Nucleus accumbens (tissue), 56 donors: ENCODE measurements at regions not wholly inside any gene's neighbourhood (a gene's known extent, or its start where the extent isn't known, plus 50 kb on each side); places are given as distances from the start of the nearest gene placed in this dataset.

ENCODE experiments used
- DNase-seq, 56 donors: peaks; one replicate each; lab custom pipeline; 2025; lab: John Stamatoyannopoulos, UW

DNA sequence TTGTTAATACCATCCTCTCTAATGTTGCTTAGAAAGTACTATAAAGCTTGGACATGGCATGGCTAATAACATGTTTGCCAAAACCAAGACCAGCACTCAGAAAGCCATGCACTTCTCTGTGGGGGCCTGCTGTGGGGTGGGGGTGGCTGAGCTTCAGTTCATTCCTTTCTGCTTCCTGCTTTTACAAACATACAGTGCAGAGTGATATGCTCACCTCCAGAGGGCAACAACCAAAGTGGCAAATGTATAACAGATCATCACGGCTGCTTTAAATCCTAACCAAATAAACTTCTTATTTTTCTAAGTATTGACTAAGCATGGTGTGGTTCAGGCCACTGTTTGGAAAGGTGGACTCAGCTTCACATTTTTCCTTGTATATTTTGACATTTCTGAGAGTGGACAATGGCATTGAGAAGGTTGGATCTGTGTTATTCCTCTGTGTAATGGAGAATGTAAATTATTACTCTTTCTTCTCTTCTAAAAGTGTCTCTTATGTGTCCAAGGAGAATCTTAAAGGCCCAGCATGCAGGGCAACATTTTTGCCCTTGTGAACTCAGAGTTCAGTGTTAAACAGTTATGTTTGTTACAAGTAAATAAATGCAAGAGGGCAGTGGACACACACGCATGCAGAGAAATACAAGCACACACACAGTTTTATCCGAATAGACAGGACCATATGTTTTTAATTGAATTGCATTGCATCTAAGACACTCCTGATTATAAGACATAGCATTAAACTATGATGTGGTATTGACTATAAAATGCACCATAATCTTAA, 186.1 kb downstream of the HERPUD2 start:
- no peak for DNase-seq

DNA sequence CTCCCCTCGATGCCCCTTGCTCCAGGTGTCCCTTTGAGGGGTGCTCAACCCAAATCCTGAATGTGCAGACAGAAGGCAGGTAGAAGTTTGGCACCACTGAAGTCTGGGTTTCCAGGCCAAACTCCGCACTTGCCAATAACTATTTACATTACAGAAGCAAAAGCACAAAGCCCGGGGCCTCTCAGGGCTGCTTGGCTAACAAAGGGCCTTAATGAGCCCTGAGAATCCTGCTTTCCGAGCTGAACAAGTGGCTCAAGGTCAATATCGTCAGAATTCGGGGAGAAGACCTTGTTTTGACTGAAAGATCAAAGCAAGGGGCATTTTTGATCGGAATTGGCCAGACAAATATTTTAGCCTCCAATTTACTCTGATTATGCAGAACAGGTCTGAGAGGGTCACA, 189.9 kb downstream of the HERPUD2 start:
- no peak for DNase-seq

DNA sequence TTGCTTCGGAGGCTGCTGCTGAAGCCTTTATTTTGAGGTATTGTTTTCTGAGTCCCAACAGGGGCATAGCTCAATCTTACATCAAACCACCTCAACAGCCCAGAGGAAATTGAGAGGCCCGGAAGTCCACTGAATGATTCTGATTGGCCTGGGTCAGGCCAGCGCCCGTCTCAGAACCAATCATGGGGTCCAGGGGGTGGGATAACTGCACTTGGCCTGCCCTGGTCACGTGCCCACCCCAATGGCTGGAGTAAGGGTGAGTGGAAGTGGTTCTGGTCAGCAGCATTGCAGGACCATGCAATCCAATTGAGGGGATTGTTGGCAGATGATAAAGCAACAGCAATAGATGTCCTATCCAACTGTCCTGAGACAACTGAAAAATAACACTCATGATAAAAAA, 190.6 kb downstream of the HERPUD2 start:
- no peak for DNase-seq

DNA sequence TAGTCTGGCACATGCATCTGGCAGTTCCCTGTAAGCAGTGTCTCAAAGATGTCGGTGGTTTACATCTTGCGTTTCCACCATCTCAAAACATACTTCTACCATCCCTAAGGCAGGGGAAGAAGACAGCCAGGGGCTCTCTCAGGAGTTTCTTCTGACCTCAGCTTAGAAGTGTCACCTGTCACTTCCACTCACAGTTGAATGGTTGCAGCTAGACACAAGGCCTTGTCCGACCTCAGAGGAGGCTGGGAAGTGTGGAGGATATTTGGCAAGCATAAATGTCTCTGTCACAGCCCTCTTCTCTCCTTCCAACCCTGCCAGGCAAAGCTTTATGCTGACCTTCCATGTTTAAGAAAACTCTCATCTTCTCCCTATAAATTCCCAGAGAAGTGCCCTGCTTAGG, 193.3 kb downstream of the HERPUD2 start:
- no peak for DNase-seq

DNA sequence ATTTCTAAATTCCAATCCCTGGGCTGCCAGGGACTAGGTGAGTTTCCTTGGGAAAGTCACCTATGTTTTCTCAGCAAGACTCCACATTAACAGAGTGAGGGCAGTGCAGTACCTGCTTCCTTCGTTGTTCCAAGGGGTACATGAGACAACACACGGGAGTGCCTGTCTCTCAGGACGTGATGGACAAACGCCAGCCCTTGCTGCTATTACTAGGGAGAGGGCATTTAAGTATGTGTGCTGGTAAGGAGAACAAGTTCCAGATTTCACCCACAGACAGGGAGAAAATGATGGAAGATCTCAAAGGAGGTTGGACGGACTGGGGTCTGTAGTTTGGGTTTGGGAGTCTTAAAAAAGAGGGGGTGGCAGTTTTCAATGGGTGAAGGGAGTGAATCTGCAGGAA, 195.7 kb downstream of the HERPUD2 start:
- DNase-seq, result no peak

DNA sequence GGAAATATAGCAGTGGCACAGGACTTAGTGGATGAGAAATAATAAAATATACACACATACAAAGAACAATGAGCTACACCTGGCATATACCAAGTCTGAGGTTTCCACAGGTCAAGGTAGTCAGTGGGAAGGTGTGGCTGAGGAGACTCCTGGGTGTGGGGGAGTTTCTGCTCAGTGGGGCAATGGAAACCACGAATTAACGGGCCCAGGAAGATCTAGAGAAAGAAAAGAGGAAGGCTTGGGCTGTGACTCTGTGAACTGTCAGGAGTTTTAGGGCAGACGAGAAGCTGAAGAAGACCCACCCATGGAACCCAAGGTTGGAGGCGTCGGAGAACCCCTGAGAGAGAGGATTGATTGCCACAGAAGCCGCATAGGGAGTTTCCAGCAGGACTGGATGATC, 196.5 kb downstream of the HERPUD2 start:
- no peak for DNase-seq

DNA sequence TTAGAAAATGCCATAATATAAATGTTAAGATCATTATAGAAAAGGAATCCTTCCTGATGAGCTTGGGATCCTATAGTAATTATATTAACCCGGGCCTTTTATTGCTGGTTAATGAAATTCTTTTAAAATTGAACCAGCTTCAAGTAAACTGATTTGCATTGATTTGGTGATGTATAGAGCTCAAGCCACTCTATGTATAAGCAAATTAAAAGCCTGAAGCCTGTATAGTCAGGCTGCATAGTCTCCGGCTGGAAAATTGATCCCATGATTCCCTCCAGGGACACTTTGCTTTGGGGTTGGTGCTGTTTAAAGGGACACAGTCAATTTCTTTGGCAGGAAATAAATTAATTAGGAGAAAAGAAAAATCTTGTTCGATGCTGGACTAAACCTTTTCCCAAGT, 199.1 kb downstream of the HERPUD2 start:
- DNase-seq, result no peak

DNA sequence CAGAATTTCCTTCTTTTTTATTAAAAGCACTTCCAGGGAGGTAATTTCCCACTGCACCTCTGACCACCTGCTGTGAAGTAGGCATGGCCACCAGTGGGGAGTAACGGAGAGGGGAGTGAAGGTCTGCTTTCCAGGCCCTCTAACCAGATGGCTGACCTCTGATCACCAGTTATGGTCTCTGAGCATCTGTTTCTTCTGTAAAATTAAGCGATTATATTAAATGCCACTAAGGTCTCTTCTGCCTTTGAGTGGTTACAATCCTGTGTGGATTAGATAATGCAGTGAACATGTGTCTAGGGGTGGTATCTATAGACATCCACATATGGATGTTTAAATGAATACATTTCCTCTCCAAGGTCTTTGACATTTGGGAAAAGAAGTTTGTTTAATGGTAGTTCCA, 199.6 kb downstream of the HERPUD2 start:
- no peak for DNase-seq

DNA sequence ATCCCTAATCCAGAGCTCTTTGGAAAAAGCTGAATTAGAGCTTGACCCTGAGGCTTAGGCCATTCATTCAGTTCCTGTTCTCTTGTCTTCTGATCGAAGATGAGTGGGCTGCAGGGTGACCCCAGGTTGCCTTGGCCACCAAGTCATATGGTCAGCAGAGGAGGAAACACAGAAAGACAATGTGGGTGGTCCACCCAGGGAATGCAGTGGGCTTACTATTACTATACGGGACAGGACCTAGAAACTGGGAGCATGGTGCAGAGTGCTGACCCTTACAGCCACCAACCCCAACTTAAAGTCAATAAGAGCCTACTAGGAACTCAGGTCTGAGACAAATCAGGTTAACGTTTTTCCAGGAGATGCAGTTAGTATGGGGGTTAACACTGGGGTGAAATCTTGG, 200.5 kb downstream of the HERPUD2 start:
- DNase-seq, result no peak

DNA sequence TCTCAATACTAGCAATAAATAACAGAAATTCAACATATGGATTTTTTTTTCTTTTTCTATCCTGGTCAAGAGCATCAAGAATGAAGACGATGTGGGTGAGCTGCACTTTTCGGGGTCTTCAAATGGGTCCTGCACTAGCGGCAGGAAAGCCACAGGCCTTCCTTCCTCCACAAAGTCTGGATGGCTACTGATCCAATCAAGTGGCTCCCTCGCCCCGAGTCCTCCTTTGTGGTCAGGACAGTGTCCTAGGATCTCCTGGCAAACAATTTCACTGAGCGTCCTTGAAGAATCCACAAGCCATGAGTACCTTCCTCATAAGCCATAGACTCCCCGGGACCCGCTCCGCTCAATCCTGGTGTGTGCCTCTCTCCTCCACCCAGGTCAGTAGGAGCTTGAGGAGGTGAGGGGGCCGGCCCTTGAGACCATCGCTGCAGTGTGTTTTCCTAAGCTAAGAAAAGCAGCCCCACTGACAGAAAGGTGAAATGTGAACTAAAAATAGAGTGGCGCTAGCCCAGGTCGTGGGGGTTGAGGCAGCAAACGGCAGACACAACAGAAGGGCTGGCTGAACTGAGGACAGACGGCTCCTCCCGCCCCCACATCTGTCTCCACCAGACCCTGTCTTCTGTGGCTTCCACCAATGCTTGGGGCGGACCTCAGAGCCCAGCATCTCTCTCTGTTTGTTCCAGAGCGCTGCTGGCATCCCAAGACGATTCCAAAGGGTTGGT, 202.3 kb downstream of the HERPUD2 start:
- no peak for DNase-seq

DNA sequence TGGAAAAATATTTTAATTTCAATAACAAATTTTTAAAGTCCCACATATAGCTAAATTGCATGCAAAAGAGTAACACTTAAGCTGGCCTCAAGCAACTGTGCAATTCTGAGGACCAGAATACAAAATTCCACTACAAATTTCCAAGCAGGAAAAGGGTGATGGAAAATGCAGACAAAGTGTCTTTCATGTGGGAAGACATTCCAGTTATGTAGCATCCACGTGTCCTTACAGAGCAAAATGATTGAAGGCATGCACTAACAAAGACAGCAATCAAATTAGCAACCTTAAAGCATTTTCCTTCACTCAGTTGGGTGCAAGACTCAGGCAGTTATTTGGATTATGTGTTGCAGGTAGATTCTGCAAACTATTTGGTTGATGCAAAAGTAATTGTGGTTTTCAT, 203.7 kb downstream of the HERPUD2 start:
- no peak for DNase-seq

DNA sequence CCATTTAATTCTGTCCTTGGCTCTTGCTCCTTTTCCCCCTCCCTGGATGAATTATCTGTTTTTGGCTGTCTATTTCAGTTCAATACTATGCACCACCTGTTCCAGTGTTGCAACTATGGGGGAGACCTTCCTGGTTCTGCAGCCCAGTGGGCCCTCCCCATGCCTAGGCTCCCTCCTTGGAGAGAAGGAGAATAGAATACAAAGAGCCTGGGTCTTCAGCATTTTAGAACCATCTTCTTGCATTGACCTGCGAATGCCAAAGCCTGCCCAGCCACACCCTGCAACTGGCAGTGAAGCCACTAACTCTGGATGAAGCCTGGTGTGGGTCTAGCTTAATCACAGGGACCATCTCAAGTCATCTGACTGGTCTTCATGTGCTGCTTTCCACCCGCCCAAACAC, 207.1 kb downstream of the HERPUD2 start:
- DNase-seq, result no peak

DNA sequence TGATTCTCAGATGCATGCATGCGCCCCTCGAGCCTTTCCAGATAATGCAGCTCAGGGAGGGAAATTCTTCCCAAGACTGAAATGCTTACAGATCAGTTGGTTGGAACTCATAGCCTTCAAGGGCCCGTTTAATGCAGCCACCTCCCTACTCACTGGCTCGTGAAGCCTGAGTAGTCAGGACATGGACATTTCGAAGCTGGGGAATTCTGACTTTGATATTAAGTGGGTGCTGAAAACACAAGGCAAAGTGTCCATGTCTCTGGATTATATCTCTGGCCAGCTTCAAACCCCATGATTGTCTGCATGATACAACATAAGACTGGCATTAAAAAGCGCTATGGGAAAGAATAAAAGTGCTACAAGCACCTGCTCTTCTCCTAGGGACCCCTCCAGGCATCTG, 207.5 kb downstream of the HERPUD2 start:
- no peak for DNase-seq

DNA sequence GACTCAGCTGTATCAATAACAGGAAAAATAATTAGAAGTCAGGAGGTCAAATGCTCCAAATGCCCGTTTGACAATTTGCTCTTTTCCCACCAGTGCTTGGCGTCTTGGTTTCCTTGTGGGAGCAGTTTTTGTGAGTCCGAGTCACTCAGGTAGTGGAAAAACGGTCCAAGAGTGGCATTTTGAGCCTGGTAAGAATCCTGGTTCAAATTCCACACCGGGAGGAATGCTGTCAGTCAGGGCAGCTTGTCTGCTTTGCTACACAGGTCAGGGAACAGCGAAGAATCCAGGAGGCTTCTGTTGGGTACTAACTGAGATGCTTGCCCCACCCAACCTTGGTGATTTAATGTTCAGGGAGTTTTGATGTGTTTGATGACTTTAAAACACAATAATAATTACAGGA, 209.5 kb downstream of the HERPUD2 start:
- no peak for DNase-seq

DNA sequence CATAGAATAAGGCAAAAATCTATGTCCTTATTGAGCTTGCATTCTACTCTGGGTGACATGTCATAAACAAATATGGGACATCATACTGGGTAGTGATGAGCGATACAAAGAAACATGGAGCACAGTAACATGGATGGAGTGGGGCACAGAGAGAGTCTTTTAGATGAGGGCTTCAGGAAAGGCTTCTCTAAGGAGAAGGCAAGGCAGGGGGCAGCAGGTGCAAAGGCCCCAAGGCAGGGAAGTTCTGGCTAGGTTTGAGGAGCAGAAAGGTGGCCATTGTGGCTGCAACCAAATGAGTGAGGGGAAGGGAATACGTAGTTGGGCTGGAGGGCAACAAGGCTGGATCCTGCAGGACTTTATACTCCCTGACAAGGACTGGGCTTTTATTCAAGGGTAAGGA, 211.4 kb downstream of the HERPUD2 start:
- no peak for DNase-seq

DNA sequence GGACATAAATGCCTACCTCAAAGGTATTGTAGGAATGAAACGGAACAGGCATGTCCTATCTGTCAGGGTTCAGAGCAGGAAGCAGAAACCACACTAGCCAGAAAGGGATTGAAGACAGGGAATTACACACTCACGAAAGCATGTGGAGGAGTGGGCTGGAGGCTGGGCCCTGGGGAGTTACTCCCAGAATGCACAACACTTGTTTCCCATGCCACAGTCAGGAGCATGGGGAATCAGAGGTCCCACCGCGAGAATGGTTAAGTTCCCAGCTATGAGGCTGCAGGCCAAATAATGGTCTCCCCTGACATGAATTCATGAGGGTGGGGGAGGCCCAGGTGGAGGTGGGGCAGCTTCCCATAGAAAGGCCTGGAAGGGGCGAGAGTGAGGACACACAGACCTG, 212.7 kb downstream of the HERPUD2 start:
- DNase-seq, result no peak

DNA sequence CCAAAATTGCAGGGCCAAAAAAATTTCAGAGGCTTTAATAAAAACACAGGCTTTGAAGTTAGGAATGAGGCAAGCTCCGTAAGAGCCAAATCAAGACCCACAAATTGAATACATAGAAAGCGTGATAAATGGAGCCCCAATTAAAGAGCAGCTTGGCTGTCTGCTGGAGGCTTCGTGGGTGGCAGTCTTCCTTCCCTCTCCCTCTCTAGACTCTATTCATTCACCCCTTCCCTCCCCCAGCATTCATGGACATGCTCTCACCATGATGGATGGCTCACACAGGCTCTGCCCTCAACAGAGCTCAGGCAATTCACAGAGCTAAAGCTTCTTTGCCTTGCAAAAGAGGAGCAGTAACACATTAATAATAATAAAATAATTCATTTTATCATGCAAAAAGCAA, 214.1 kb downstream of the HERPUD2 start:
- no peak for DNase-seq

DNA sequence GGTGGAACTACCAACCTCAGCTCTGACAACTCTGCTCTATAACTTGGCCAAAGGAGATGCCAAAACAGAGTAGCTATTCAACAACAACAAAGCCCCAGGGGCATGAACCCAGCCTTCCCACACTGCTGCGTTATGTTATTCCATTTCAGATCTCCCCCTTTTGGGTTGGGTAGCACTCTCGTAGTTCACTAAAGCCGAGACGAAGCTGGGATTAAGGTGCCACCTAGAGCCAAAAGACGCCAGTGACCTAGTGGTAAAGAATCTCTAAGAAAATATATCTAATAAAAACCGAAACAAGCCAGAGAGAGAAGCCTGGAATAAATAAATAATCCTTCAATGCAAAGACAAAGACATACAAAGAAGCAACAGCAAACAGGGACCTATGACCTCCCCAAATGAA, 217.3 kb downstream of the HERPUD2 start:
- no peak for DNase-seq

DNA sequence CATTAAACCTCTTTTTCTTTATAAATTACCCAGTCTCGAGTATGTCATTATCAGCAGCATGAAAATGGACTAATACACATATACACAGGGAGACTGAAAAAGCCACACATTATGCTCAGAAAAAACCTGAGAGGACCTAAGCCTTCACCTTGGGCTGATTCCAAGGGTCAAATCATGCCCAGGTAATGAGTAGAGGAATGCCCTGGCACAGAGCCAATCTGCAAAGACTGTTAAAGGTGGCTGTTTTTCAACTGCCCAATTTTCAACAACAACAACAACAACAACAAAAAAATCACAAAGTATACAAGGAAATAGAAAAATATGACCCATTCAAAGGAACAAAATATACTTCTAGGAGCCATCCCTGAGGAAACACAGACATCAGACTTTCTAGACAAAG, 220.2 kb upstream of the TBX20 start:
- no peak for DNase-seq

DNA sequence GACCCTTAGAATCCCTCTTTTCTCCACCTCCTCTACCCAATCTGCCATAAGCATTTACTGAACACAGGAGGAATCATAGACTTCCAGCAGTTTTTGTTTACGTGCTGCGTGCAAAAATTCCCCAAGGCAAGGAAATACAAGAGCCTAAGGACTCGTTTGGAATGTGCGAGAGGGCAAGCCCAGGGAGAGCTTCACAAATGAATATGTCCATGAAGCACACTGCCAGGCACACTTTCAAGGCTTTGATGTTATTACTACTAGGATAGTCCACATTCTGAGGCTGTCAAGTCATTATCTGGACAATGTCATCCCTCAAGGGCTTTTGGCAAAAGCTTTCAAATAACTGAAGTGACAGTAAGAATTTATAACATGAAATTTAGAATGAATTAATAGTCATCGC, 214.7 kb upstream of the TBX20 start:
- DNase-seq, result no peak

DNA sequence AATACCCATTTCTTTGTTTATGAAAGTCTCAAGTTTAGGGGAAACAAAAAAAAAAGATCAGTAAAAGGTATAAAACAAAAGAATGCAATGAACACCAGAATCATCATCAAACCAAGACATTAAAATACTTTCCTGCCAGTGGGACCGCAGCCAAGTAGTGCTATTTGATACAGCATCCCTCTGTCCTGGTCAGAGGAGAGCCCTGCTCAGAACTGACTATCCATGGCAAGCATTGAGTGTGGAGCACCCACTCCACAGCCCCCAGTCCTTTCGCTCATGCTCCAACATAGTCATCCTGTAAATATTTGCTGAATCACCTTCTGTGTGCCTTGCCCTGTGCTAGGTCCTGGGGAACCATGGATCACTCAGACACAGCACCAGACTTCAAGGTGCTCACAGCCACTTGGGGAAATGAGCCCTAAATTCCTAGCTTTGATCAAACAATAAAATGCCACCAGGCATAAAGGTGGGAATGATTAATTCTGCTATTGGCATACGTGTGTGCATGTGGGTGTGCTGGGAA, 213.6 kb upstream of the TBX20 start:
- no peak for DNase-seq

DNA sequence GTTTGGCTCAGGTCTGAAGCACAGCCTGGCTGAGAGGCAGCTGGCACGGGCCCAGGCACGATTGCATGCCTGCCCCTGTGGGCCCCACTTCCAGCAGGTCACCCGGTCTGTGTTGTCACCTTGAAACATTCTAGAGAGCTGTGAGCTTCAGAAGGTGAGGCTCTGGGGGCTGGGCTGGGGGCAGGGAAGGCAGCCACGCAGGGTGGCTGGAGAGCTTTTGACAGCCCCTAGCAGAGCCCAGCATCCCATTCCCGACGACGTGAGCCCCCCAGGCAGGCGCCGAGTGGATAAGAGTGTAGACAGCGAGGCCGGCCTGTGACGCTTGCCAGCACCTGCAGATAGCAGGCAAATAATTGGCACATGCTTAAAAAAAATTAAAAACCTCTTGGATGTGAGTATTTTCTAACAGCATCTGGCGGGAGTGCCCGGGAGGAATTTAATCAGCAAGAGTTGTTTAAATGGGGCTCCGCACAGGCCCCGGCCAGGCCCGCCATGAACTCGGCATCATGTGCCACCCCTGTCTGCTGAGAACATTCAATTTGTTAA, 212.0 kb upstream of the TBX20 start:
- DNase-seq, result no peak
